ENCODE measurements at regions not wholly inside any gene's neighbourhood (a gene's known extent, or its start where the extent isn't known, plus 50 kb on each side); places are given as distances from the start of the nearest gene placed in this dataset.

DNA sequence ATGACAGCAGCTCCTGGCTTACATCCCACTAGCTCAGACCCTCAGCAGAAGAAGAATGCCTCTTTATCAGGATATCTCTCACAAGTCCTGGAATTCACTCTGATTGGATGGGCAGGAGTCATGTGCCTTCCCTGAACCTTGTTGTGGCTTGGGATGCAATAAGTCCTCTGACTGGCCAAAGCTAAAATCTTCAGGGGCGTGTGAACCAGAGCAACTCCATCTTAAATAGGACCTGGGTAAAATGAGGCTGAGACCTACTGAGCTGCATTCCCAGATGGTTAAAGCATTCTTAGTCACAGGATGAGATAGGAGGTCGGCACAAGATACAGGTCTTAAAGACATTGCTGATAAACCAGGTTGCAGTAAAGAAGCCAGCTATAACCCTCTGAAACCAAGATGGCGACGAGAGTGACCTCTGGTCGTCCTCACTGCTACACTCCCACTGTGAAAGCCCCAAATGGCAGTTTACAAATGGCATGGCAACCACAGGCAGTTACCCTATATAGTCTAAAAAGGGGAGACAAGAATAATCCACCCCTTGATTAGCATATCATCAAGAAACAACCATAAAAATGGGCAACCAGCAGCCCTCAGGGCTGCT lies 60.4 kb upstream of the FICD start:
- H3K4me3 ChIP-seq (ENCODE audit: low read length) = no peak overlapping the region
- TF ChIP-seq, protein P1, sequence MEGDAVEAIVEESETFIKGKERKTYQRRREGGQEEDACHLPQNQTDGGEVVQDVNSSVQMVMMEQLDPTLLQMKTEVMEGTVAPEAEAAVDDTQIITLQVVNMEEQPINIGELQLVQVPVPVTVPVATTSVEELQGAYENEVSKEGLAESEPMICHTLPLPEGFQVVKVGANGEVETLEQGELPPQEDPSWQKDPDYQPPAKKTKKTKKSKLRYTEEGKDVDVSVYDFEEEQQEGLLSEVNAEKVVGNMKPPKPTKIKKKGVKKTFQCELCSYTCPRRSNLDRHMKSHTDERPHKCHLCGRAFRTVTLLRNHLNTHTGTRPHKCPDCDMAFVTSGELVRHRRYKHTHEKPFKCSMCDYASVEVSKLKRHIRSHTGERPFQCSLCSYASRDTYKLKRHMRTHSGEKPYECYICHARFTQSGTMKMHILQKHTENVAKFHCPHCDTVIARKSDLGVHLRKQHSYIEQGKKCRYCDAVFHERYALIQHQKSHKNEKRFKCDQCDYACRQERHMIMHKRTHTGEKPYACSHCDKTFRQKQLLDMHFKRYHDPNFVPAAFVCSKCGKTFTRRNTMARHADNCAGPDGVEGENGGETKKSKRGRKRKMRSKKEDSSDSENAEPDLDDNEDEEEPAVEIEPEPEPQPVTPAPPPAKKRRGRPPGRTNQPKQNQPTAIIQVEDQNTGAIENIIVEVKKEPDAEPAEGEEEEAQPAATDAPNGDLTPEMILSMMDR (IDR thresholded peaks at IDR 0.05; ENCODE audit: insufficient read depth, low read depth, low read length, missing control alignments) = no peak
- DNase-seq (ENCODE audit: low read depth) = no peak

- TF ChIP-seq, protein P1 (IDR thresholded peaks at IDR 0.05; ENCODE audit: insufficient read depth, low read depth, low read length, missing control alignments) = no peak
- no peak for DNase-seq (ENCODE audit: low read depth)
- H3K4me3 ChIP-seq (ENCODE audit: low read length) = no peak overlapping the region
Observed at GRCh38 chr12:108449478-108449877, 65.6 kb upstream of the FICD start.

GRCh38 chr12:108448246-108448645 lies 66.8 kb upstream of the FICD start:
- no peak for DNase-seq (ENCODE audit: low read depth)
- no peak overlapping the region for H3K4me3 ChIP-seq (ENCODE audit: low read length)
- TF ChIP-seq, protein P1 (IDR thresholded peaks at IDR 0.05; ENCODE audit: insufficient read depth, low read depth, low read length, missing control alignments) = no peak

GRCh38 chr12:108447168-108447832 lies 67.8 kb upstream of the FICD start:
- TF ChIP-seq, protein P1 (IDR thresholded peaks at IDR 0.05; ENCODE audit: insufficient read depth, low read depth, low read length, missing control alignments) = no peak
- no peak overlapping the region for H3K4me3 ChIP-seq (ENCODE audit: low read length)
- DNase-seq (ENCODE audit: low read depth) = peak; percentile 52

DNA sequence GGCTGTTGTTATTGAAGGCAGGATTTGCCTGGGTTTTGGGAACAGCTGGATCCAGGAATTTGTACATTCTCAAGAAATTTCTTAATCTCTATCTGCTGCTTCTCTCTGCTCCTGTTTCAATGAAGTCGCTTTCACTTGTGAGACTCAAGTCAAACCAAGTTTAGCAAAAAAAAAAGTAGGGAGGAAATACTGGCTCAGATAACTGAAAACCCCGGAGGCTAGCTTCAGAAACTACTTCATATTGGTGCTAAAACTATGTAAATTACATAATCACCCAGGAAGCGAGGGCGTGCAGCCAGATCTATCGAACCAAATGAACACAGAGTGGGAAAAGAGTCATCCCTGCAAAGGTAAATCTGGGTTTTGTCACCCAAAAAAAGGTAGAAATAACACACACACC lies 68.3 kb upstream of the FICD start:
- DNase-seq (ENCODE audit: low read depth) = peak; percentile 67
- TF ChIP-seq, protein P1 (IDR thresholded peaks at IDR 0.05; ENCODE audit: insufficient read depth, low read depth, low read length, missing control alignments) = no peak
- H3K4me3 ChIP-seq (ENCODE audit: low read length) = no peak overlapping the region

- no peak overlapping the region for H3K4me3 ChIP-seq (ENCODE audit: low read length)
- TF ChIP-seq, protein P1 (IDR thresholded peaks at IDR 0.05; ENCODE audit: insufficient read depth, low read depth, low read length, missing control alignments) = no peak
- DNase-seq (ENCODE audit: low read depth) = no peak
Observed at GRCh38 chr12:108442910-108443309, 72.2 kb upstream of the FICD start.

DNA sequence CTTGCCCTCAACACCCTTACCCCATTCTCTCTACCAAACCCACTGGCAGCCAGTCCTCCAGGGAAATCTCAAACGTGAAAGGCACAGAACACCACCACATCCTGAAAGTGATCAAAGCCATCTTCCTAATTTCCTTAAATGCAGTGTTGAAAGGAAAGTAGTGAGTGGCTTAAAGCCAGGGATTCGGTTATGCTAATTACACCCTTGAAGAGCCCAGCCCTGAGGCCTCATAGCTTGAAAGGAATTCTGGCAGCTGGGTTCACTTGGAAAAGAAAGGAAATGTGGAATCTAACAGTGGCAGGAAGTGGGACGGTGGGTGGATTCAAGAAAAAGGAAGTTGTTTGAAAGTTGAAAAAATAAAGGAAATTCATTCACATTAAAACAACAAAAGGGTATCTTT lies 73.0 kb upstream of the FICD start:
- no peak for DNase-seq (ENCODE audit: low read depth)
- H3K4me3 ChIP-seq (ENCODE audit: low read length) = no peak overlapping the region
- TF ChIP-seq, protein P1 (IDR thresholded peaks at IDR 0.05; ENCODE audit: insufficient read depth, low read depth, low read length, missing control alignments) = no peak

Measured in epithelial cell of esophagus (primary cell).